GM08714 (cell line): ENCODE measurements at regions not wholly inside any gene's neighbourhood (a gene's known extent, or its start where the extent isn't known, plus 50 kb on each side); places are given as distances from the start of the nearest gene placed in this dataset.
"Not testable (repeated sequence)": the region's sequence is repeated elsewhere in the genome, so short reads cannot be mapped to it uniquely, and the experiment has no call there.

ENCODE experiments used
- H3K4me3 ChIP-seq: fragments of 200-500 bp; sonication (Bioruptor generic); 2 replicates; pipeline ENCODE4 v1.5.1; 2014; ENCODE audit warnings: mild to moderate bottlenecking, low read length, inconsistent platforms
- ZNF274 ChIP-seq: IDR thresholded peaks from 2 replicates; pipeline ENCODE4 v1.6.1; 2012; ENCODE audit warnings: mild to moderate bottlenecking, low read depth, low read length

GRCh38 chrX:46328133-46328532 lies 217.1 kb downstream of the ZNF674 start:
- H3K4me3 ChIP-seq, result no peak overlapping the region
- TF ChIP-seq ZNF274, result no peak

- no peak for TF ChIP-seq ZNF274
- no peak overlapping the region for H3K4me3 ChIP-seq
Observed at GRCh38 chrX:46327566-46328115, 217.6 kb downstream of the ZNF674 start.

GRCh38 chrX:46326161-46326560 lies 219.1 kb downstream of the ZNF674 start:
- TF ChIP-seq ZNF274, result no peak
- H3K4me3 ChIP-seq, result no peak overlapping the region

GRCh38 chrX:46325312-46325877 lies 219.8 kb downstream of the ZNF674 start:
- no peak for TF ChIP-seq ZNF274
- H3K4me3 ChIP-seq, result no peak overlapping the region

GRCh38 chrX:46324166-46324565 lies 221.1 kb downstream of the ZNF674 start:
- TF ChIP-seq ZNF274, result no peak
- H3K4me3 ChIP-seq, result no peak overlapping the region

- not testable (repeated sequence) for H3K4me3 ChIP-seq
Observed at GRCh38 chrX:46322929-46323328, 222.3 kb downstream of the ZNF674 start.

- no peak for TF ChIP-seq ZNF274
- H3K4me3 ChIP-seq, result no peak overlapping the region
Observed at GRCh38 chrX:46321676-46322075, 223.5 kb downstream of the ZNF674 start.

GRCh38 chrX:46319750-46320149 lies 225.5 kb downstream of the ZNF674 start:
- no peak for TF ChIP-seq ZNF274
- no peak overlapping the region for H3K4me3 ChIP-seq

GRCh38 chrX:46318551-46318950 lies 226.7 kb downstream of the ZNF674 start:
- no peak for TF ChIP-seq ZNF274
- H3K4me3 ChIP-seq, result no peak overlapping the region

GRCh38 chrX:46317163-46317562 lies 228.1 kb downstream of the ZNF674 start:
- no peak overlapping the region for H3K4me3 ChIP-seq
- no peak for TF ChIP-seq ZNF274

GRCh38 chrX:46311581-46312120 lies 233.6 kb downstream of the ZNF674 start:
- H3K4me3 ChIP-seq, result no peak overlapping the region
- no peak for TF ChIP-seq ZNF274

- no peak overlapping the region for H3K4me3 ChIP-seq
- no peak for TF ChIP-seq ZNF274
Observed at GRCh38 chrX:46310815-46311497, 234.3 kb downstream of the ZNF674 start.

GRCh38 chrX:46308110-46308509 lies 237.1 kb downstream of the ZNF674 start:
- TF ChIP-seq ZNF274, result no peak
- no peak overlapping the region for H3K4me3 ChIP-seq

- no peak for TF ChIP-seq ZNF274
- no peak overlapping the region for H3K4me3 ChIP-seq
Observed at GRCh38 chrX:46306103-46306502, 239.1 kb downstream of the ZNF674 start.

GRCh38 chrX:46305431-46305830 lies 239.8 kb downstream of the ZNF674 start:
- TF ChIP-seq ZNF274, result no peak
- no peak overlapping the region for H3K4me3 ChIP-seq

- H3K4me3 ChIP-seq, result no peak overlapping the region
- no peak for TF ChIP-seq ZNF274
Observed at GRCh38 chrX:46301903-46302302, 243.3 kb downstream of the ZNF674 start.
